CD4-positive, alpha-beta T cell (primary cell): ENCODE measurements at regions not wholly inside any gene's neighbourhood (a gene's known extent, or its start where the extent isn't known, plus 50 kb on each side); places are given as distances from the start of the nearest gene placed in this dataset.

Experiments used
- ATAC-seq: fragments of 200-7000 bp; cut with Tn5 transposase; one replicate; pipeline ENCODE4 v1.10.0; 2022; ENCODE audit warnings: mild to moderate bottlenecking; ENCODE audit not compliant: poor library complexity
- CTCF ChIA-PET: fragments of 350-600 bp; sonication (Branson Sonifier 250); formaldehyde crosslinking; loops from one replicate; lab custom pipeline; 2021; ENCODE audit warnings: antibody characterized with exemption, inconsistent platforms; lab: Charles Lee
- POLR2A ChIA-PET: fragments of 350-600 bp; sonication (Branson Sonifier 250); formaldehyde crosslinking; loops from one replicate; lab custom pipeline; 2021; ENCODE audit warnings: antibody characterized with exemption, inconsistent platforms; lab: Charles Lee
- DNase-seq, 14 experiments: peaks; one replicate each; pipeline ENCODE4 v3.0.0-alpha.2; 2013 to 2020; ENCODE audit warnings: mixed read lengths in 2 of 14
- H3K27ac ChIP-seq, 2 donors: one replicate each; pipeline versions ENCODE4 v1.5.1 to v1.7.0; 2013; ENCODE audit warnings: low read length in 2 of 2, low read depth in 1 of 2, mild to moderate bottlenecking in 1 of 2
- H3K27me3 ChIP-seq, 2 experiments: 1 replicate in 1 of 2; 2 replicates in 1 of 2; pipeline versions ENCODE4 v1.6.1 to v1.7.0; 2013; ENCODE audit warnings: low read length in 2 of 2, control low read depth in 1 of 2, mild to moderate bottlenecking in 1 of 2, moderate library complexity in 1 of 2; ENCODE audit not compliant: insufficient read depth in 2 of 2, control insufficient read depth in 1 of 2
- H3K36me3 ChIP-seq: one replicate; pipeline ENCODE4 v1.6.1; 2013; ENCODE audit warnings: low read length, control low read depth; ENCODE audit not compliant: insufficient read depth
- H3K4me1 ChIP-seq: one replicate; pipeline ENCODE4 v1.6.1; 2013; ENCODE audit warnings: low read length, control low read depth; ENCODE audit not compliant: insufficient read depth
- H3K4me3 ChIP-seq: one replicate; pipeline ENCODE4 v1.5.1; 2013; ENCODE audit warnings: mild to moderate bottlenecking, low read length, moderate library complexity
- H3K9me3 ChIP-seq, 2 experiments: 1 replicate in 1 of 2; 2 replicates in 1 of 2; pipeline versions ENCODE4 v1.6.1 to v1.7.0; 2013; ENCODE audit warnings: low read length in 2 of 2, mild to moderate bottlenecking in 2 of 2, control low read depth in 1 of 2, moderate library complexity in 1 of 2; ENCODE audit not compliant: control insufficient read depth in 1 of 2, insufficient read depth in 1 of 2
- H3K27ac Mint-ChIP-seq: one replicate; pipeline ENCODE4 v1.8.0; 2020; ENCODE audit warnings: mixed read lengths
- H3K27me3 Mint-ChIP-seq: one replicate; pipeline ENCODE4 v1.8.0; 2021; ENCODE audit warnings: mixed read lengths
- H3K36me3 Mint-ChIP-seq: one replicate; pipeline ENCODE4 v1.8.0; 2021; ENCODE audit warnings: low read depth, mixed read lengths
- H3K4me1 Mint-ChIP-seq: one replicate; pipeline ENCODE4 v1.8.0; 2021; ENCODE audit warnings: low read depth, mixed read lengths
- H3K4me3 Mint-ChIP-seq: one replicate; pipeline ENCODE4 v1.8.0; 2020; ENCODE audit warnings: mild to moderate bottlenecking, mixed read lengths
- H3K9me3 Mint-ChIP-seq: one replicate; pipeline ENCODE4 v1.8.0; 2020; ENCODE audit warnings: mixed read lengths
- intact Hi-C, 2 experiments: fragments of 100-400 bp; cut with DNase I in 1 of 2; cut with micrococcal nuclease in 1 of 2; formaldehyde crosslinking; loops; one replicate each; pipeline versions ENCODE4 v1.15.1 to v1.9.0; 2023 to 2025; cut with DNase I, micrococcal nuclease
- TF ChIP-seq, protein P1 (sequence below): fragments of 200-600 bp; IDR thresholded peaks from one replicate; pipeline ENCODE4 v1.8.0; 2022; ENCODE audit warnings: antibody characterized with exemption, mild to moderate bottlenecking

DNA sequence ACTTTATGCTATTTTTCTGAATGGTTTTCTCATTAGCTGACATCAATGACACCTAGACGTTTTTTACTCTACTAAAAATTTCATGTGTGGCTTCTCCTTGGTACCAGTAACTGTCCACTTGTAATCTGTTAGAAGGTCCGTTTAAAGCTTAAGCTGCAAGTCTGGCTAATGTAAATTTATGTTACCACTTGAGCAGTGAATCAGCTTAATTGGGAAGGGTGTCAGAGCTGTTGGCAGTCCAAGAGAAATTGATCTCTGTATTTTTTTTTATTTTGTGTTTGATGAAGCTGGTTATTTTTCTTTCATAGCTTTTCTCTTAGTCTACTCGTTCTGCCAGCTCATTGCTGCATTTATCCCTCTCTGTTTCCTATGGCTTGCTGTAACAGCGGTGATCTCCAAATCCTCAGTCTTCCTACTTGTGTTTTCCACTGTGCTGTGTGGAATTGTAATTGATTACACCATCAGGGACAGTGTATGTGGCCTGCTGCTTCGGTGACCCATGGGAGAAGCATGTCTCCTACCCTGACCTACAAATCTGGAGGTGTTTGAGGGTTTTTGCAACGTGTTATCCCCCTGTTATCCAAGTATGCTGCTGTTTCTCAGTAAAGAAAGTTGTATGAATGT, 724.2 kb upstream of the REG3G start:
- ChIA-PET POLR2A (no interaction called here), CTCF (no interaction called here)
- Histone ChIP-seq H3K4me1 (no peaks in the 10 kb centered on the region), H3K9me3 (no peaks in the 10 kb centered on the region), H3K4me3 (no peak overlapping the region), H3K36me3 (no peaks in the 10 kb centered on the region), H3K27ac (no peak overlapping the region), H3K27me3 (no peaks in the 10 kb centered on the region)
- no peak for ATAC-seq
- H3K27ac Mint-ChIP-seq, result no peak overlapping the region
- TF ChIP-seq, protein P1, sequence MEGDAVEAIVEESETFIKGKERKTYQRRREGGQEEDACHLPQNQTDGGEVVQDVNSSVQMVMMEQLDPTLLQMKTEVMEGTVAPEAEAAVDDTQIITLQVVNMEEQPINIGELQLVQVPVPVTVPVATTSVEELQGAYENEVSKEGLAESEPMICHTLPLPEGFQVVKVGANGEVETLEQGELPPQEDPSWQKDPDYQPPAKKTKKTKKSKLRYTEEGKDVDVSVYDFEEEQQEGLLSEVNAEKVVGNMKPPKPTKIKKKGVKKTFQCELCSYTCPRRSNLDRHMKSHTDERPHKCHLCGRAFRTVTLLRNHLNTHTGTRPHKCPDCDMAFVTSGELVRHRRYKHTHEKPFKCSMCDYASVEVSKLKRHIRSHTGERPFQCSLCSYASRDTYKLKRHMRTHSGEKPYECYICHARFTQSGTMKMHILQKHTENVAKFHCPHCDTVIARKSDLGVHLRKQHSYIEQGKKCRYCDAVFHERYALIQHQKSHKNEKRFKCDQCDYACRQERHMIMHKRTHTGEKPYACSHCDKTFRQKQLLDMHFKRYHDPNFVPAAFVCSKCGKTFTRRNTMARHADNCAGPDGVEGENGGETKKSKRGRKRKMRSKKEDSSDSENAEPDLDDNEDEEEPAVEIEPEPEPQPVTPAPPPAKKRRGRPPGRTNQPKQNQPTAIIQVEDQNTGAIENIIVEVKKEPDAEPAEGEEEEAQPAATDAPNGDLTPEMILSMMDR, result no peak
- no peak overlapping the region for H3K4me3 Mint-ChIP-seq
- peaks cover 9% of the 10 kb centered on the region for H3K9me3 Mint-ChIP-seq
- no peak for DNase-seq
- H3K27me3 Mint-ChIP-seq, result no peaks in the 10 kb centered on the region
- no peaks in the 10 kb centered on the region for H3K4me1 Mint-ChIP-seq
- intact Hi-C loops, result no loop called here
- no peaks in the 10 kb centered on the region for H3K36me3 Mint-ChIP-seq

DNA sequence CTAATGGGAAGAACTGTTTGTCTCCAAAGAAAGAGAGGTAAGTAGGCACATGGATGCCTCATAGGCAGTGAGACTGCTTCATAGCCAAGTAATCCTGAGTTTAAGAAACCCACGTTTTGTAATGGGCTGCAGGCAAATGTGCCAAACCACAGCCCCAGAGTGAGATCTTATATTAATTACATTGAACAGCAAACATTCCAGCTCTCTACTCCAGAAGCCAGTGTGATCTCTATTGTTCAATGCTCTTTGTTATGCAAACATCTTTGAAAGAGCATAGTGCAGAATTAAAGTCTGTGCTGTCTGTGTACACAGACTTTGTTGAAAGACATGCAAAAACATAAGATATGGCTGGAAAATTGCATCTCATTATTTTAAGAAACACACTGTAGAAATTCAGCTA, 720.8 kb upstream of the REG3G start:
- POLR2A ChIA-PET, result no interaction called here
- no peak overlapping the region for H3K27ac Mint-ChIP-seq

DNA sequence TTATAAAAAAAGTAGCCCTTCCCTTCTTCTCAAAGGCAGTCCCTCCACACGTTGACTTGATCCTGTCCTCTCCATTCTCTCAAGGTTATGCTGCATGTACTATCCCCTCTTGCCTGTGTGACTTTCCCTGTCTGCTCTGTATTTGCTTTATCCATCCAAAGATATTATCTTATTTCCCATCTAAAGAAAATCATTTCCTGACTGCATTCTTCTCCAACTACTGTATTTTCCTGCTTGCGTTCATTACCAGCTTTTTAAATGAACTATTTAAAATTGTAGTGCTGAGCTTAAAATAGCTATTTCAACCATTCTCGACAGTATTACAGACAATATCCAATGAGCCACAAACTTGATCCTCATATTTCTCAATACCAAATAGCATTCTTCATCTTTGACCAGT, 716.0 kb upstream of the REG3G start:
- Mint-ChIP-seq H3K27me3 (no peaks in the 10 kb centered on the region), H3K36me3 (no peaks in the 10 kb centered on the region), H3K9me3 (peaks cover 11% of the 10 kb centered on the region), H3K27ac (no peak overlapping the region), H3K4me1 (no peaks in the 10 kb centered on the region), H3K4me3 (no peak overlapping the region)
- no peak overlapping the region for H3K4me3 ChIP-seq
- H3K27ac ChIP-seq, result no peak overlapping the region
- H3K9me3 ChIP-seq, result peaks cover 4 to 8% of the 10 kb centered on the region in 2 experiments
- ATAC-seq (no peak), DNase-seq (no peak)
- TF ChIP-seq, protein P1, result no peak
- ChIA-PET CTCF (no interaction called here), POLR2A (no interaction called here)
- intact Hi-C loops, result no loop called here
- no peaks in the 10 kb centered on the region for H3K4me1 ChIP-seq
- no peaks in the 10 kb centered on the region for H3K27me3 ChIP-seq
- H3K36me3 ChIP-seq, result no peaks in the 10 kb centered on the region

More for the DNA sequence above, 720.8 kb upstream of the REG3G start:
- H3K27me3 Mint-ChIP-seq, result no peaks in the 10 kb centered on the region
- intact Hi-C loops, result no loop called here
- H3K4me3 Mint-ChIP-seq, result no peak overlapping the region
- ATAC-seq, result no peak
- Histone ChIP-seq H3K9me3 (no peaks in the 10 kb centered on the region), H3K4me1 (no peaks in the 10 kb centered on the region), H3K4me3 (no peak overlapping the region), H3K36me3 (no peaks in the 10 kb centered on the region), H3K27me3 (no peaks in the 10 kb centered on the region), H3K27ac (no peak overlapping the region)
- CTCF ChIA-PET, result no interaction called here
- TF ChIP-seq, protein P1, result no peak
- H3K4me1 Mint-ChIP-seq, result no peaks in the 10 kb centered on the region
- H3K36me3 Mint-ChIP-seq, result no peaks in the 10 kb centered on the region
- no peak for DNase-seq
- peaks cover 8% of the 10 kb centered on the region for H3K9me3 Mint-ChIP-seq
